ENCODE measurements at regions not wholly inside any gene's neighbourhood (a gene's known extent, or its start where the extent isn't known, plus 50 kb on each side); places are given as distances from the start of the nearest gene placed in this dataset.

GRCh38 chr5:25056836-25057235 lies 412.1 kb upstream of the CDH10 start:
- TF ChIP-seq POLR2AphosphoS5 (IDR thresholded peaks at IDR 0.05; ENCODE audit: low read depth, low read length) = no peak
- no peak for TF ChIP-seq POLR2A (IDR thresholded peaks at IDR 0.05; ENCODE audit: low read depth, low read length)
- no peak for TF ChIP-seq TAF1 (IDR thresholded peaks at IDR 0.05; ENCODE audit: borderline replicate concordance, low read depth, low read length)
